GM12864 (cell line): ENCODE measurements at regions not wholly inside any gene's neighbourhood (a gene's known extent, or its start where the extent isn't known, plus 50 kb on each side); places are given as distances from the start of the nearest gene placed in this dataset.
"Not testable (repeated sequence)": the region's sequence is repeated elsewhere in the genome, so short reads cannot be mapped to it uniquely, and the experiment has no call there.

Source experiments
- DNase-seq: peaks from one replicate; pipeline ENCODE4 v3.0.0-alpha.2; 2011; ENCODE audit warnings: low read depth
- H3K4me3 ChIP-seq: 2 replicates; pipeline ENCODE4 v1.5.1; 2011; ENCODE audit warnings: mild to moderate bottlenecking, low read depth, low read length, control low read depth
- TF ChIP-seq, protein P1 (sequence below): IDR thresholded peaks from 2 replicates; pipeline ENCODE4 v1.5.1; 2011; ENCODE audit warnings: low read depth, mild to moderate bottlenecking, moderate library complexity, low read length, control low read depth, inconsistent platforms; ENCODE audit errors: missing control alignments

DNA sequence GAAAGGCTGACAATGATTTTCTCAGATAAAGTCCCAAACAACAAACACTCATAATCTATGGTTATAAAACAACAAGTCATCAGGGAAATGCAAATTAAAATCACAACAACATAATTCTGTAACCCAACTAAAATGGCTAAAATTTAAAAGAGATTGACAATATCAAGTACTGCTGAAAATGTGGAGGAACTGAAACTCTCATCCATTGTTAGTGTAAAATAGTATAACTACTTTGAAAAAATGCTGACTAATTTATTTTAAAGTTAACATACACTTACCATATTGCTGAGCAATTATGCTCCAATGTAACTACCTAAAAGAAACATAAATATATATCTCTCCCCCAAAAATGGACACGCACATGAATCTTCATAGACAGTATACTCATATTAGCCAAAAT lies 245.9 kb upstream of the SPOPL start:
- TF ChIP-seq, protein P1, sequence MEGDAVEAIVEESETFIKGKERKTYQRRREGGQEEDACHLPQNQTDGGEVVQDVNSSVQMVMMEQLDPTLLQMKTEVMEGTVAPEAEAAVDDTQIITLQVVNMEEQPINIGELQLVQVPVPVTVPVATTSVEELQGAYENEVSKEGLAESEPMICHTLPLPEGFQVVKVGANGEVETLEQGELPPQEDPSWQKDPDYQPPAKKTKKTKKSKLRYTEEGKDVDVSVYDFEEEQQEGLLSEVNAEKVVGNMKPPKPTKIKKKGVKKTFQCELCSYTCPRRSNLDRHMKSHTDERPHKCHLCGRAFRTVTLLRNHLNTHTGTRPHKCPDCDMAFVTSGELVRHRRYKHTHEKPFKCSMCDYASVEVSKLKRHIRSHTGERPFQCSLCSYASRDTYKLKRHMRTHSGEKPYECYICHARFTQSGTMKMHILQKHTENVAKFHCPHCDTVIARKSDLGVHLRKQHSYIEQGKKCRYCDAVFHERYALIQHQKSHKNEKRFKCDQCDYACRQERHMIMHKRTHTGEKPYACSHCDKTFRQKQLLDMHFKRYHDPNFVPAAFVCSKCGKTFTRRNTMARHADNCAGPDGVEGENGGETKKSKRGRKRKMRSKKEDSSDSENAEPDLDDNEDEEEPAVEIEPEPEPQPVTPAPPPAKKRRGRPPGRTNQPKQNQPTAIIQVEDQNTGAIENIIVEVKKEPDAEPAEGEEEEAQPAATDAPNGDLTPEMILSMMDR: no peak
- no peak for DNase-seq
- no peak overlapping the region for H3K4me3 ChIP-seq

DNA sequence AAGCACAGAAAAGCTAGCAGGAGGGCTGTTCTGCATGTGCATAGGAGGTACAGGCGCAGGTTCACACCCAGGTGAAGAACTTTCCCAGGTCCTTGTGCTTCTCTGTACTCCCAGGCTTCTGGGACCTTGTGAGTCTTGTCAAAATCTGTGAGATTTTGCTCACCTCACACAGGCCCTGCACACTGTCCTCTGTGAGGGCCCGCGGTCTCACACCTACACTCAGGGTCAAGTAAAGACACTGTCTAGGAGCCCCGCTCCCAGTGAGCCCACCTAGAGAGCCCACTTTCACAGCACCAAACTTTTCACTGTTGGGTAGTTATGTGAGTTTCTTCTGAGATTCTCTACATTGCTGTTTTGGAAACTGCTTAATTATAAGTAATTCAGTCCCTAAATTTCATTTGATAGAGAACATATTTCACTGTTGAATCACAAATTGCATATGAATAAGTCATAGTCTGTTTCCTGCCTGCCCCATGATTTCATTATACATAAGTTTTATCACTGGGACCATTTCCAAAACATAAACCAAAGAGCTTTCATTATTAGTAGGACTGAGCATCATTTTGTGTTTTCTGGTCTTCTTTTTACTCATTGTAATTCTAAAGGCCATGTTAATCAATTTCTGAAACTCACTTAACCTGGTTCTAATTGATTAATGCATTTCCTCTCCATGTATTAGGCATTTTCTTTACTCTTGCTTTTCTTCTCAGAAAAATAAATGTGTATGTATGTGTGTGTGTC lies 234.2 kb upstream of the SPOPL start:
- TF ChIP-seq, protein P1: no peak
- no peak overlapping the region for H3K4me3 ChIP-seq
- no peak for DNase-seq

DNA sequence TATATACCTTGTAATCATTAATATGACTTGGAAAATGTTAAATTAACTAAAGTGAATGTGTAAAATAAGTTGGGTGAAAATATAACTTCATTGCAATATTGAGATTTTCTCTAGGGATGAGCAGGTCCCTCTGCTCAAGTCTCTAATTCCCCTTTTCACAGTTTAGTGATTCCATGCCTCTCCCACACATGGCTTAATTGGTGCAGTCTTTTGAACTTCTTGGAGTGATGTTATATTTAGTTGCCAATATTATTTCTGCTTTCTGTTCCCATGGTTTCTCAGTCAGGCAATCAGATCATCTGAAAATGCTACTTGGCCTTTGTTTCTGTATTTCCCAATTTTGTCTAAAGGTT lies 233.7 kb upstream of the SPOPL start:
- TF ChIP-seq, protein P1: no peak
- no peak for DNase-seq
- H3K4me3 ChIP-seq: no peak overlapping the region

DNA sequence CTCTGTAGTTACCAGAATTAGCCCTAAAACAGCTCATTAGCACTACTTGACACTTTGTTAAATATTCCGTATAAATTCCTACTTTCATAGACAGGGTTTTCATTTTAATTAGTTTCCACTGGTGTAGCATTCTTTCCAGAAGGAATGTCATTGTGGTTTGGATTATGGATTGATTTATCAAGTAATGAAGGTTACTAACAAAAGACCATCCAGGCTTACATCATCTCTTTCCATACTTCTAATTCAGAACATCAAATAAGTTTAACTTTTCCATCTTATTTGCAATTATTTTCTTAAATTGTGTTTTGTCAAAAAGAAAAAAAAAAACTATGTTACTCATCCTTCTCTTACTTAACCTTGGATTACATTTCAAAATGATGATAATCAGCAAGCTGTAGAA lies 231.8 kb upstream of the SPOPL start:
- no peak overlapping the region for H3K4me3 ChIP-seq
- TF ChIP-seq, protein P1: no peak
- DNase-seq: no peak

DNA sequence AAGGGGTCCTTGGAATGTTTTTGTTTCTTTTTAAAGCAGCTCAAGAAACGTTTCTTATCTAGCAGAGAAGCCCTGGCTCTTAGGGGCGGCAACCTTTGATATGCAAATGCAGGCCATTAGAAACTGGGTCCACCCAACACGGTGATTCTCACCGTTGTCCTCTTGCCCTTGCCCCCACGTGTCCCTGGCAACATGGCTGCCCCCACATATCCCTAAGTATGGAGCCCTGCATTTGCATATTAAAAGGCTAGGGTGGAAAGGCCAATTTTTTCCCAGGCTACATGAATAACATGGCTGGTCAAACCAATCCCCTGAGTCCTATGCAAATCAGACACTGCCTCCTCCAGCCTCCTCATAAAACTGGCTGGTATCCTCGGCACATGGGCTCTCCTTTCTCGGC lies 230.1 kb upstream of the SPOPL start:
- TF ChIP-seq, protein P1: no peak
- H3K4me3 ChIP-seq: no peak overlapping the region
- DNase-seq: no peak

DNA sequence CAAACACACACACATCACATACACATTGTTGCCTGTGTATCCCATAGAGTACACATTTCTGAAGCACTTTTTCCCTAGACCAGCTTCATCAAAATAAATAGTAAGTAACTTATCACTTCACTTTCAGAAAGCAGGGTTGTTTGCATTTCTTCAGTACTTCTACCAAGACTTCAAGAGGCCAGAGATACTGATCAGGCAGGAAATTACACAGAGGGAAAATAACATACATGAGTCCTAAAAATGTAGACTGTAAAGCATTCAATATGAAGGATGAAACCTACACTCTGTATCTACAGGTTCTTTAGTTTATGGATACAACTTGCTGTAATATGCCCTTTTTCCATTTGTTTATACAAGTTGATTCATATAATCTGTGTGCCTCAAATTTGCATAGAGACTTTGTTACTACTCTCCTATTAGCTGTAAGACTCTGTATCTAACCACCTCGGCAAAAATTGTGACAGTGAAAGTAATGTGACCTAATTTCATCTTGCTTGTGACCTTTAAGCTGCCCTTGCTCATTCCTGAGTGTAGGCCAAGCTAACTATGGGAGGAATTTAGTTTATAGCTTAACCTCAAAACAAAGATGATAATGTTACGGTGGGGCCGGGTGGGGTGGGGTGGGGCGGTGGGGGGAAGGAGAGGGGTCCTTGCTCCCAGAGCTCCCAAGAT lies 228.9 kb upstream of the SPOPL start:
- no peak for DNase-seq
- no peak overlapping the region for H3K4me3 ChIP-seq
- TF ChIP-seq, protein P1: no peak

DNA sequence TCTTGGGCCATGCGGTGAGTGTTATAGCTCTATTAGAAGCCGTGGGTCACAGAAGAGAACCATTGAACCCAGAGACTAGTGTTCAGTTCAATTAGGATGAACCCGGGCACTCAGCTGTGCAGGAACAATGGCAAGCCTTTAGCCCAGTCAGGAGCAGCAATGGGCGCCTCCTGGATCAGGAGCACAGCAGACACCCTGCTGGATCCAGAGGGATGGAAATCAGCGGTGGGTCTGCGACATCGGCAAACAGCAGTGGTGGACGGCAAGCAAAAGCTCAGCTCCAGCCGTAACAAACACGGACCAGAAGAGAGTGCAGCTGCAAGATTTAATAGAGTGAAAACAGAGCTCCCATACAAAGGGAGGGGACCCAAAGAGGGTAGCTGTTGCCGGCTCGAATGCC lies 228.3 kb upstream of the SPOPL start:
- not testable (repeated sequence) for DNase-seq

More for the DNA sequence above, 228.3 kb upstream of the SPOPL start:
- H3K4me3 ChIP-seq: not testable (repeated sequence)
